ENCODE measurements at regions not wholly inside any gene's neighbourhood (a gene's known extent, or its start where the extent isn't known, plus 50 kb on each side); places are given as distances from the start of the nearest gene placed in this dataset.

- no peak for TF ChIP-seq CTCF (IDR thresholded peaks at IDR 0.05)
- TF ChIP-seq POLR2AphosphoS5 (IDR thresholded peaks at IDR 0.05) = no peak
- TF ChIP-seq POLR2A (IDR thresholded peaks at IDR 0.05; ENCODE audit: low read depth) = no peak
- TF ChIP-seq EP300 (IDR thresholded peaks at IDR 0.05) = no peak
Measured at GRCh38 chr1:80472145-80472544, 1328.6 kb upstream of the ADGRL2 start.
